GM23248 (cell line): ENCODE measurements at regions not wholly inside any gene's neighbourhood (a gene's known extent, or its start where the extent isn't known, plus 50 kb on each side); places are given as distances from the start of the nearest gene placed in this dataset.

Experiments used
- DNase-seq: peaks from one replicate; pipeline ENCODE4 v3.0.0-alpha.2; 2015
- H2AFZ ChIP-seq: fragments of 200-600 bp; sonication (generic); 2 replicates; pipeline ENCODE4 v1.6.1; 2016; ENCODE audit warnings: antibody characterized with exemption
- H3F3A ChIP-seq: fragments of 200-600 bp; sonication (generic); 2 replicates; pipeline ENCODE4 v1.6.1; 2016; ENCODE audit warnings: mild to moderate bottlenecking, antibody characterized with exemption, mixed run types; ENCODE audit not compliant: insufficient read depth
- H3K27ac ChIP-seq: fragments of 200-600 bp; sonication (generic); 2 replicates; pipeline ENCODE4 v1.5.1; 2016; ENCODE audit warnings: mild to moderate bottlenecking
- H3K27me3 ChIP-seq: fragments of 200-600 bp; sonication (generic); replicated peaks from 2 replicates; pipeline ENCODE4 v1.6.1; 2016; ENCODE audit warnings: mild to moderate bottlenecking; ENCODE audit not compliant: insufficient read depth
- H3K36me3 ChIP-seq: fragments of 200-600 bp; sonication (generic); 2 replicates; pipeline ENCODE4 v1.6.1; 2016; ENCODE audit warnings: low read depth, mild to moderate bottlenecking
- H3K4me1 ChIP-seq: fragments of 200-600 bp; sonication (generic); 2 replicates; pipeline ENCODE4 v1.6.1; 2016; ENCODE audit warnings: mild to moderate bottlenecking; ENCODE audit not compliant: insufficient read depth
- H3K4me2 ChIP-seq: fragments of 200-600 bp; sonication (generic); one replicate; pipeline ENCODE4 v1.6.1; 2016; ENCODE audit warnings: mild to moderate bottlenecking; ENCODE audit not compliant: unreplicated experiment
- H3K4me3 ChIP-seq: fragments of 200-600 bp; sonication (generic); 2 replicates; pipeline ENCODE4 v1.5.1; 2016; ENCODE audit warnings: mild to moderate bottlenecking
- H3K79me2 ChIP-seq: fragments of 200-600 bp; sonication (generic); 2 replicates; pipeline ENCODE4 v1.6.1; 2016; ENCODE audit warnings: mild to moderate bottlenecking; ENCODE audit not compliant: insufficient read depth
- H3K9ac ChIP-seq: fragments of 200-600 bp; sonication (generic); 2 replicates; pipeline ENCODE4 v1.6.1; 2016; ENCODE audit warnings: mild to moderate bottlenecking
- H3K9me2 ChIP-seq: fragments of 200-600 bp; sonication (generic); 2 replicates; pipeline ENCODE4 v1.6.1; 2016; ENCODE audit warnings: mixed run types, mild to moderate bottlenecking, moderate library complexity; ENCODE audit not compliant: insufficient read depth
- H3K9me3 ChIP-seq: fragments of 200-600 bp; sonication (generic); one replicate; pipeline ENCODE4 v1.6.1; 2017; ENCODE audit warnings: low read depth
- H4K20me1 ChIP-seq: fragments of 200-600 bp; sonication (generic); 2 replicates; pipeline ENCODE4 v1.6.0; 2016; ENCODE audit not compliant: insufficient read depth
- EZH2 ChIP-seq: fragments of 200-600 bp; sonication (generic); IDR thresholded peaks from 2 replicates; pipeline ENCODE4 v1.6.1; 2018; ENCODE audit warnings: antibody characterized with exemption, mild to moderate bottlenecking; ENCODE audit not compliant: insufficient read depth, poor library complexity, severe bottlenecking
- EZH2phosphoT487 ChIP-seq: fragments of 200-600 bp; sonication (generic); IDR thresholded peaks from 2 replicates; pipeline ENCODE4 v1.6.1; 2018; ENCODE audit warnings: antibody characterized with exemption, moderate library complexity, mild to moderate bottlenecking, low read depth; ENCODE audit not compliant: insufficient read depth
- WGBS, 2 experiments: methylation state at CpG; one replicate each; pipeline ENCODE4 v1.1.6; 2015 to 2017; ENCODE audit warnings: low lambda C conversion rate in 2 of 2, low coverage in 1 of 2; ENCODE audit errors: missing lambda C conversion rate in 2 of 2; 5-methylcytosine and 5-hydroxymethylcytosine counted together
- in situ Hi-C: fragments of 300-500 bp; cut with MboI; formaldehyde crosslinking; loops from 2 replicates; pipeline ENCODE4 v1.15.0; 2020

GRCh38 chr12:108390495-108391203, 51.5 kb upstream of the CMKLR1 start:
- Histone ChIP-seq H3K36me3 (no peaks in the 10 kb centered on the region), H3K9me3 (no peaks in the 10 kb centered on the region), H3K9me2 (no peaks in the 10 kb centered on the region), H4K20me1 (no peaks in the 10 kb centered on the region), H3K9ac (no peak overlapping the region), H3K27ac (no peak overlapping the region), H3K27me3 (no peaks in the 10 kb centered on the region; the same call in 1 of the 2 replicates), H3K79me2 (no peaks in the 10 kb centered on the region), H2AFZ (no peak overlapping the region), H3K4me3 (no peak overlapping the region), H3F3A (no peaks in the 10 kb centered on the region), H3K4me1 (peaks cover 12% of the 10 kb centered on the region), H3K4me2 (no peak overlapping the region)
- no peak for TF ChIP-seq EZH2phosphoT487
- TF ChIP-seq EZH2: no peak
- DNase-seq: no peak
- in situ Hi-C loops: no loop called here
- 9 to 11% methylated on average over 7 of the region's 7 CpGs for WGBS, 2 experiments

DNA sequence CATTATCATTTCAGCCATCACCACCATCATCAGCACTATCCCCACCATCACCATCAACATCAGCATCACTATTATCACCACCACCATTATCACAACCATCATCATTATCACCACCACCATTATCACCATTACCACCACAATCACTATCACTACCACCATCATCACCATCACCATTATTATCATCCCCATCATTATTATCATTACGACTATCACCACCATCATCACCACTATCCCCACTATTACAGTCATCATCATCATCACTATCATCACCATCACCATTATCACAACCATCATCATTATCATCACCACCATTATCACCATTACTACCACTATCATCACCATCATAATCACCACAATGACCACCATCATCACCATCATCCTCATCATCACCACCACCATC, 50.4 kb upstream of the CMKLR1 start:
- H4K20me1 ChIP-seq: no peaks in the 10 kb centered on the region
- no peaks in the 10 kb centered on the region for H3K79me2 ChIP-seq
- DNase-seq: no peak
- H3K27ac ChIP-seq: no peak overlapping the region
- no peaks in the 10 kb centered on the region for H3K9me3 ChIP-seq
- TF ChIP-seq EZH2phosphoT487 (no peak), EZH2 (no peak)
- no peaks in the 10 kb centered on the region; the same call in 1 of the 2 replicates for H3K27me3 ChIP-seq
- H3K9ac ChIP-seq: no peak overlapping the region
- no peaks in the 10 kb centered on the region for H3K36me3 ChIP-seq
- no peak overlapping the region for H2AFZ ChIP-seq
- no peaks in the 10 kb centered on the region for H3K9me2 ChIP-seq
- no peaks in the 10 kb centered on the region for H3F3A ChIP-seq
- peaks cover 11% of the 10 kb centered on the region for H3K4me1 ChIP-seq
- no peak overlapping the region for H3K4me3 ChIP-seq
- WGBS, 2 experiments: 25 to 50% methylated on average over 1 of the region's 1 CpG
- H3K4me2 ChIP-seq: no peak overlapping the region
- in situ Hi-C loops: no loop called here
